ENCODE measurements at regions not wholly inside any gene's neighbourhood (a gene's known extent, or its start where the extent isn't known, plus 50 kb on each side); places are given as distances from the start of the nearest gene placed in this dataset.

GRCh38 chr12:127336416-127336815 lies 930.6 kb upstream of the TMEM132C start:
- H3K9ac ChIP-seq: no peak overlapping the region
- TF ChIP-seq Cebpa-rat (IDR thresholded peaks at IDR 0.05): no peak
- no peaks in the 10 kb centered on the region for H4K20me1 ChIP-seq
- H3K4me1 ChIP-seq: no peaks in the 10 kb centered on the region
- H3K4me2 ChIP-seq: no peak overlapping the region
- no peaks in the 10 kb centered on the region for H3K27me3 ChIP-seq
- no peaks in the 10 kb centered on the region for H3K9me3 ChIP-seq
- no peak overlapping the region for H3K27ac ChIP-seq
- no peaks in the 10 kb centered on the region for H3K36me3 ChIP-seq
- no peak overlapping the region for H3K4me3 ChIP-seq

GRCh38 chr12:127339065-127339464 lies 927.9 kb upstream of the TMEM132C start:
- H3K4me2 ChIP-seq: no peak overlapping the region
- H3K36me3 ChIP-seq: no peaks in the 10 kb centered on the region
- H3K9me3 ChIP-seq: no peaks in the 10 kb centered on the region
- no peak overlapping the region for H3K9ac ChIP-seq
- TF ChIP-seq Cebpa-rat (IDR thresholded peaks at IDR 0.05): no peak; the same call in 1 of the 2 replicates
- no peaks in the 10 kb centered on the region for H3K4me1 ChIP-seq
- H3K27me3 ChIP-seq: no peaks in the 10 kb centered on the region
- no peak overlapping the region for H3K4me3 ChIP-seq
- no peak overlapping the region for H3K27ac ChIP-seq
- no peaks in the 10 kb centered on the region for H4K20me1 ChIP-seq

- H3K9me3 ChIP-seq: no peaks in the 10 kb centered on the region
- H3K4me3 ChIP-seq: no peak overlapping the region
- H3K4me1 ChIP-seq: no peaks in the 10 kb centered on the region
- no peak overlapping the region for H3K27ac ChIP-seq
- no peaks in the 10 kb centered on the region for H3K36me3 ChIP-seq
- H3K27me3 ChIP-seq: no peaks in the 10 kb centered on the region
- TF ChIP-seq Cebpa-rat (IDR thresholded peaks at IDR 0.05): no peak
- H4K20me1 ChIP-seq: no peaks in the 10 kb centered on the region
- H3K9ac ChIP-seq: no peak overlapping the region
- no peak overlapping the region for H3K4me2 ChIP-seq
Observed at GRCh38 chr12:127340381-127340780, 926.6 kb upstream of the TMEM132C start.

GRCh38 chr12:127342861-127343260 lies 924.1 kb upstream of the TMEM132C start:
- Histone ChIP-seq H4K20me1 (no peaks in the 10 kb centered on the region), H3K4me2 (no peak overlapping the region), H3K4me1 (no peaks in the 10 kb centered on the region)

GRCh38 chr12:127343940-127344339 lies 923.0 kb upstream of the TMEM132C start:
- Histone ChIP-seq H3K36me3 (no peaks in the 10 kb centered on the region), H3K4me1 (no peaks in the 10 kb centered on the region), H3K9ac (no peak overlapping the region), H3K27me3 (no peaks in the 10 kb centered on the region), H3K27ac (no peak overlapping the region), H3K4me2 (no peak overlapping the region), H4K20me1 (no peaks in the 10 kb centered on the region), H3K4me3 (no peak overlapping the region), H3K9me3 (peaks cover 16% of the 10 kb centered on the region; the same call in 1 of the 2 replicates)
- TF ChIP-seq Cebpa-rat (IDR thresholded peaks at IDR 0.05): no peak

More at GRCh38 chr12:127342861-127343260, 924.1 kb upstream of the TMEM132C start:
- no peak overlapping the region for H3K9ac ChIP-seq
- no peak for TF ChIP-seq Cebpa-rat (IDR thresholded peaks at IDR 0.05)
- H3K27ac ChIP-seq: no peak overlapping the region
- H3K9me3 ChIP-seq: peaks cover 16% of the 10 kb centered on the region; the same call in 1 of the 2 replicates
- H3K36me3 ChIP-seq: no peaks in the 10 kb centered on the region
- no peak overlapping the region for H3K4me3 ChIP-seq
- H3K27me3 ChIP-seq: no peaks in the 10 kb centered on the region

GRCh38 chr12:127351481-127352010 lies 915.4 kb upstream of the TMEM132C start:
- Histone ChIP-seq H3K9ac (no peak overlapping the region), H3K4me3 (no peak overlapping the region), H3K4me1 (no peaks in the 10 kb centered on the region), H3K36me3 (no peaks in the 10 kb centered on the region), H3K27ac (no peak overlapping the region), H3K27me3 (no peaks in the 10 kb centered on the region), H3K4me2 (no peak overlapping the region), H3K9me3 (peaks cover 31% of the 10 kb centered on the region), H4K20me1 (no peaks in the 10 kb centered on the region)
- no peak for TF ChIP-seq Cebpa-rat (IDR thresholded peaks at IDR 0.05)

- no peak overlapping the region for H3K4me3 ChIP-seq
- TF ChIP-seq Cebpa-rat (IDR thresholded peaks at IDR 0.05): no peak
- peaks cover 17% of the 10 kb centered on the region for H3K9me3 ChIP-seq
- no peaks in the 10 kb centered on the region for H4K20me1 ChIP-seq
- H3K27ac ChIP-seq: no peak overlapping the region
- H3K27me3 ChIP-seq: no peaks in the 10 kb centered on the region
- no peak overlapping the region for H3K4me2 ChIP-seq
- H3K4me1 ChIP-seq: no peaks in the 10 kb centered on the region
- H3K36me3 ChIP-seq: no peaks in the 10 kb centered on the region
- no peak overlapping the region for H3K9ac ChIP-seq
Observed at GRCh38 chr12:127355061-127355841, 911.7 kb upstream of the TMEM132C start.

- H3K4me3 ChIP-seq: no peak overlapping the region
- no peak overlapping the region for H3K4me2 ChIP-seq
- H3K36me3 ChIP-seq: no peaks in the 10 kb centered on the region
- no peaks in the 10 kb centered on the region for H4K20me1 ChIP-seq
- TF ChIP-seq Cebpa-rat (IDR thresholded peaks at IDR 0.05): no peak
- H3K9ac ChIP-seq: no peak overlapping the region
- no peaks in the 10 kb centered on the region for H3K27me3 ChIP-seq
- H3K27ac ChIP-seq: no peak overlapping the region
- no peaks in the 10 kb centered on the region for H3K4me1 ChIP-seq
- no peaks in the 10 kb centered on the region for H3K9me3 ChIP-seq
Observed at GRCh38 chr12:127358888-127359287, 908.1 kb upstream of the TMEM132C start.

GRCh38 chr12:127360580-127360979 lies 906.4 kb upstream of the TMEM132C start:
- H3K4me1 ChIP-seq: no peaks in the 10 kb centered on the region
- TF ChIP-seq Cebpa-rat (IDR thresholded peaks at IDR 0.05): no peak
- H4K20me1 ChIP-seq: no peaks in the 10 kb centered on the region
- H3K9me3 ChIP-seq: no peaks in the 10 kb centered on the region
- no peak overlapping the region for H3K9ac ChIP-seq
- no peak overlapping the region for H3K4me3 ChIP-seq
- no peaks in the 10 kb centered on the region for H3K36me3 ChIP-seq
- no peak overlapping the region for H3K27ac ChIP-seq
- no peaks in the 10 kb centered on the region for H3K27me3 ChIP-seq
- H3K4me2 ChIP-seq: no peak overlapping the region

GRCh38 chr12:127362121-127362520 lies 904.8 kb upstream of the TMEM132C start:
- Histone ChIP-seq H4K20me1 (no peaks in the 10 kb centered on the region), H3K4me2 (no peak overlapping the region), H3K27ac (no peak overlapping the region), H3K4me1 (no peaks in the 10 kb centered on the region), H3K4me3 (no peak overlapping the region), H3K27me3 (no peaks in the 10 kb centered on the region), H3K36me3 (no peaks in the 10 kb centered on the region), H3K9me3 (no peaks in the 10 kb centered on the region), H3K9ac (no peak overlapping the region)
- TF ChIP-seq Cebpa-rat (IDR thresholded peaks at IDR 0.05): no peak
